ENCODE measurements at regions not wholly inside any gene's neighbourhood (a gene's known extent, or its start where the extent isn't known, plus 50 kb on each side); places are given as distances from the start of the nearest gene placed in this dataset.

DNA sequence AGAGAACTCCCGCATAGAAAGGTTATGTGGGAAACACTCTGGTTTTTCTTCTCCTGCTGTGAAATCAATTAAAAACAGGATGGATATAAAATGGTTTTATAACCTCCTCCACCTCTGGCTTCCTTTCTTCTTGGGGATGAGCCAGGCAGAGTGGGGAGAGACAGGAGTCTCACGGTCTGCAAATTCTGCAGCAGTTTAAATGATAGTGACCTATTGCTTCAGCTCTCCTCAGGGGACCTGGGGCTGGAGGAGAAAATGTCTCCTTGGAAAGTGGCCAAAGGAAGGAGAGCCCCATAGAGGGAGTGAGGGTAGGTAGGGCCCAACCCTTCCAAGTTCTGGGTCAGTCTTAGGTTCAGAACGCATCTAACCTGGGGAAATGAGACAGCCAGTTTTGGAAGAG is 118.8 kb downstream of the MTX3 start:
- no peak overlapping the region for H3K4me3 ChIP-seq (ENCODE audit: low read depth, low read length)
- DNase-seq (ENCODE audit: low read depth) = peak; percentile 45

GRCh38 chr5:79871364-79872120 is 119.5 kb downstream of the MTX3 start:
- H3K4me3 ChIP-seq (ENCODE audit: low read depth, low read length) = no peak overlapping the region
- no peak for DNase-seq (ENCODE audit: low read depth)

DNA sequence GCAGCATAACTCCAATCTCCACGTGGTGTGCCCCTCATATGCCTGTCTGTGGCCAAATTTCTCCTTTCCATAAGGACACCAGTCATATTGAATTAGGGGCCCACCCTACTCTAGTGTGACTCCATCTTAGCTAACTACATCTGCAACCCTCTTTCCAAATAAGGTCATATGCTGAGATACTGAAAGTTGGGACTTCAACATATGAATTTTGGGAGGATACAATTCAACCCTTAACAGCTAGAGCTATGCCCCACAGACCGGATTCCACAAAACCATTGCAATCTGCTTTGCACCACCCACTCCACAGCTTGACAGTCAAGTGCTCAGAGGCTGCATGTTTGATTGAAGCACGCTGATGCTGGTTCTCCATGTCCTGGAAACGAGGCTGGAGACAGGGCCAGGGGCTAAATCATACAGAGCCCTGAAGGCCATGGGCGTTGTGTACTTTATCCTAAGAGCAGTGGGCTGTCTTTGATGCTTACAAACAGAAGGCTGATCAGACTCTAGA is 122.8 kb downstream of the MTX3 start:
- no peak for DNase-seq (ENCODE audit: low read depth)
- no peak overlapping the region for H3K4me3 ChIP-seq (ENCODE audit: low read depth, low read length)

DNA sequence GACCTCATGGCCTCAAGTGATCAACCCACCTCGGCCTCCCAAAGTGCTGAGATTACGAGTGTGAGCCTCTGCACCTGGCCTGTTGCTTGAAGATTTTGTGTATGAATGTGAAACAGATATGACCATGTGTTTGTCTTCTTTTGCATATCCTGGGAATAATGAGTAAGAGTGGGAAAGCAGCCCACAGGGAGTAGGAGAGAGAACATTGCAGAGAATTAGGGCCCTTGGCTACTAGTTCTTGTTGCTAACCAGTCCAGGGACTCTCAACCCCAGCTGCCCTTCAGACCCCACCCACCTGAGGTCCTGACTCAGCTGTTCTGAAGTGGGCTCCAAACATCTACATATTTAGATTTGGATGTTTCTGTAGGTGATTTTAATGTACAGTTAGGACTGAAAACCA is 125.5 kb downstream of the MTX3 start:
- DNase-seq (ENCODE audit: low read depth) = no peak

DNA sequence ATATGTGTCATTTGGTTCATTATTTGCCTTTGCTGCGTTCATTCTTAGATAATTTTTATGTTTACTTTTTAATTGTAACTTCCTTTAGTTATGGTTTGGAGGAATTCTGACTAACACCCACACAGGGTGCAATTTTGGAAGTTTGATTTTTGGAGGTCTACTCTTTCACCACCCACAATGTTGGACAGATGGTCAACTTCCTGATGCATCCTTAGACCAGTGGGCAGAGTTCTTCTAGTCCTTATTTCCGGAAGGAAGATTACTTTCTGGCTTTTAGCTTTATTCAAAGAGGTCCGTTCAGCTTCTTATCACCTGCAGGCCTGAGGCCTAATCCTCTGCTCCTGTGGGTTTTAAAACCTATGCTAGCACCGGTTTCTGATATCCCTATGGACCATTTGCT is 126.7 kb downstream of the MTX3 start:
- H3K4me3 ChIP-seq (ENCODE audit: low read depth, low read length) = no peak overlapping the region
- DNase-seq (ENCODE audit: low read depth) = no peak

More for the DNA sequence above, 125.5 kb downstream of the MTX3 start:
- H3K4me3 ChIP-seq (ENCODE audit: low read depth, low read length) = no peak overlapping the region

- DNase-seq (ENCODE audit: low read depth) = no peak
- no peak overlapping the region for H3K4me3 ChIP-seq (ENCODE audit: low read depth, low read length)
Measured at GRCh38 chr5:79859588-79859987, 131.5 kb downstream of the MTX3 start.

GRCh38 chr5:79858410-79858723 is 132.7 kb downstream of the MTX3 start:
- H3K4me3 ChIP-seq (ENCODE audit: low read depth, low read length) = no peak overlapping the region
- DNase-seq (ENCODE audit: low read depth) = no peak

DNA sequence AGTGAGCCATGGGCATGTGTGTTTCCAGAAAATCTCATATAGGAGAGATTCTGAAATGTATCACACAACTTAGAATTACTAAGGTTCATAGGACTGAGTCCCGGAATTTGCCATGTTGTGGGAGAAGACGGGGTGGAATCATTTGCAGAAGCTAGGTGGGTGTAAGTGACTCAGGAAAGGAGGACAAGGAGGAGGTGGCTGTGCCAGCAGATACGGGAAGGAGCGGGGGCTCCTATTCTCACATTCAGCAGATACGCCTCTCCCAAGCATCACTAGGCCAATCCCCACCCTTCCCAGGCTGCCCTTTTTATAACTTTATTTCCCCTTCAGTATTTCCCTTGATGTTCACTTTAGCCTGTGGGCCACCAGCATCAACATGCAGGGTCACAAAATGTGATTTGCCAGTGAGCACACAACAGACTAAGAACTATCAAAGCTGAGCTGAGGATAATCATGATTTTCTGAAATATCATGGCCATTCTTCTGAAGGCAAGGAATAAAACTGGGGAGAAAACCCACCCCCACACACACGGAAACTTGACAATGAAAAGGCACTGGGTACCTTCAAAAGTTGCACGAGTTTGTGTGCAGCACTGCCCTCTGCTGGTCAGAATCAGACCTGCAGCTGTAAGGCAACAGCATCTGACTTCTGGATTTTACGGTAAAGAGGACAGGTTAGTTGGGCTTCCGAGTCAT is 133.2 kb downstream of the MTX3 start:
- no peak for DNase-seq (ENCODE audit: low read depth)
- H3K4me3 ChIP-seq (ENCODE audit: low read depth, low read length) = no peak overlapping the region

- H3K4me3 ChIP-seq (ENCODE audit: low read depth, low read length) = no peak overlapping the region
- no peak for DNase-seq (ENCODE audit: low read depth)
Measured at GRCh38 chr5:79856456-79857055, 134.5 kb downstream of the MTX3 start.

DNA sequence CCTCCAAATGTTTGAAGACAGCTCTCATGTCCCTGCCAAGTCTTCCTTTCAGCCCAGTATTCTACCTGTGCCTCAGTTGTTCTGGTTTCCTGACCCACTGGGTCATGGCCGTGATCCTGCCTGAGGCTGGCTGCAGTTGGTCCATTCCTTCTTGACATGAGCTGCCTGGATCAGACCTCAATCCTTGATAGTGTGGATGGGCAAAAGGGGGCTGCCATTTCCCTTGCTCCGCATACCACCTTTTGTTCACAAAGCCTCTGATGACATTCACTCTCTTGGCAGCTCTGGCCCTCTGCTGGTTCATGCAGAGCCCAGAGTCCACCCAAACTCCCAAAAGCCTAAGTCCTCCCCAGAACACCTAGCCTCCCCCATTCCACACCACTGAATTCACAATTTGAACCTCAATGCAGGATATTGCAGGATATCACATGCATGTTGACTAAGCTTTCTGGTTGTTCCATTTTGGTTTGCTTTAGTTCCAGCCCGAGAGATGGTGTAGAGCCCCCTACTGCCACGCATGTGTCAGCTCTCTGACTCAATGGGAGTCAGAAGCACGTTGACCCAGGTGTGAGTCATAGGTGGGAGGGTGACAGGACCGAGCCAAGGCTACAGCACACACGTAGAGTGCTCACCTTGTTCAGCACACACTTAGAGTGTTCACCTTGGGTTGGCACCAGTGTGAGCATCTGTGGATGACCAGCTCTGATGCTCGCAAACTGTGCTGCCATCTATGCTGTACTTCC is 137.2 kb downstream of the MTX3 start:
- no peak for DNase-seq (ENCODE audit: low read depth)

DNA sequence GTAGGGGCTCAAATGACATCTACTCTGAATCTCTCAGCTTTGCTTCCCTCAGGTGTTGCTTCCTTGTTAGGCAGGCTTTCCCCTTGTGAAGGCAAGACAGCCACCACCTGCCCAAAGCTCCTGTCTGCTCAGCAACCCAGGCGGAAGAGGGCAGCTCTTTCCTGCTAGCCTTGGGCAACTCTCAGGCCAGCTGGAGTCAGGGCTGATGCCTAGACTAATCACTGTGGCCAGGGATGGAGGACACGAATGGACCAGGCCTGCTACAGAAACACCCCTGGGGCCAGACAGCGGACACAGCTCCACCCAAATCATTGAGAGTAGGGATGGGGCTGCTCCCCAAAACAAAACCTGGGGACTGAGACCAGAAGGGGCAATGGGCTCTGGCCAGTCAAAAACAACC is 138.0 kb downstream of the MTX3 start:
- DNase-seq (ENCODE audit: low read depth) = no peak
- no peak overlapping the region for H3K4me3 ChIP-seq (ENCODE audit: low read depth, low read length)

More for the DNA sequence above, 137.2 kb downstream of the MTX3 start:
- no peak overlapping the region for H3K4me3 ChIP-seq (ENCODE audit: low read depth, low read length)

GRCh38 chr5:79851391-79851863 is 139.6 kb downstream of the MTX3 start:
- no peak for DNase-seq (ENCODE audit: low read depth)
- H3K4me3 ChIP-seq (ENCODE audit: low read depth, low read length) = no peak overlapping the region

- no peak overlapping the region for H3K4me3 ChIP-seq (ENCODE audit: low read depth, low read length)
- no peak for DNase-seq (ENCODE audit: low read depth)
Measured at GRCh38 chr5:79850941-79851340, 140.1 kb downstream of the MTX3 start.

DNA sequence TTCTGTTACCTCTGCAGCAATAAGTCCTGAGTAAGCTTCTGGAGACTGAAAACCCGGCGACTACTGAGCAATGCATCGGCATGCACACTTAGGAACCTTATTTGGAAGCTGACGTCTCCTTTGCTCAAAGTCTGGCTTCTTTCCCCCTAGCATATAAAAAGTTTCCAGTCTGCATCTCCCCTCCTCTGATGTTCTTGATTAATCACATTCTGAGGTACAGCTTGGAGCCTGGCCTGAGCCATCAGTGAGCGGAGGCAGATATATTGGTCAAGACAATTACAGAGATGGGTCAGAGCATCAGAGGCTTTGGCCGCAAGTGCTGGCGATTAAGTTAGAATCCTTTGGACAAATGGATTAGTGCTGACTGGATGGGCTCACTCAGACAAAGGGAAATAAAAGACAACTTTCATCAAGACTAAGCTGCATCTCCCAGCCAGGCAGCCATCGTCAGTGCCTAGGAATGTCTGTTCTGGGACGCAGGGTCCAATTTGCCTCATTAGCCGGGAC is 140.7 kb downstream of the MTX3 start:
- no peak for DNase-seq (ENCODE audit: low read depth)
- H3K4me3 ChIP-seq (ENCODE audit: low read depth, low read length) = no peak overlapping the region

DNA sequence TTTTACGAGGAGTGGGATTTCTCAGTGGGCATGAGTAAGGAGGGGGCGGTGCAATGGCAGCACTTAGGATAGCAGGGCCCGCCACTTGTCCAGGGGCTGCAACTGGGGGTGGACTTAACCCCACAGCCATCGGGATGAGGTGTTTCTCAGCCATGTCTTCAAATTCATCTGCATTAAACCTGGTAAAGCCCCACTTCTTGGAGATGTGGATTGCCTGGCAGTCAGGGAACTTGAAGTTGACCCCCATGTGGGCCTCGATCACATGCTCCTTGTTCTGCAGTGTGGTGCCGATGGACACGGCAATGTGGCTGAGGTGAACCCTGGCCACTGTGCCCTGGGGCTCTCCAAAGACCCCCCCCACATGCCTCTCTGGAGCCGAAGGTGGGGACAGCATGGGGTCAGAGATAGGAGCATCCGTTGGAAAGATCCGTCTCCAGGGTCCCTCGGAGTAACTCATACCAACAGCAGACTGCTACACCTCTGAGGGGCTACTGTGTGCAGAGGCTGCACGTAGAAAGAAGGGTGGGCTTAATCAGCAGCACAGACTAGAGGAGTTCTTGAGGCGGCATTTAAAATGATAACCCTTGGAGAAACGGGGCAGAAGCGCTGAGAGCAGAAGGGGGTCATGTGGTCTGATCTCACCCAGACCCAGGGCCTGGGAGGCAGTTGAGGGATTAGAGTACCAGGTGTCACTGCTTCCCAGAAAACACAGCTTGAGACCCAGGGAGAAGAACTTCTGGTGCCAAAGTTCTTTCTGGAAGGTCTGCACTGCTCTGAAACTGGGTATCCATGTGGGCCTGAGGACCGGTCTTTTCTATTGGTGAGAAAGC is 141.4 kb downstream of the MTX3 start:
- DNase-seq (ENCODE audit: low read depth) = no peak
- no peak overlapping the region for H3K4me3 ChIP-seq (ENCODE audit: low read depth, low read length)

Measured in skeletal muscle cell (primary cell).